ENCODE measurements at regions not wholly inside any gene's neighbourhood (a gene's known extent, or its start where the extent isn't known, plus 50 kb on each side); places are given as distances from the start of the nearest gene placed in this dataset.

DNA sequence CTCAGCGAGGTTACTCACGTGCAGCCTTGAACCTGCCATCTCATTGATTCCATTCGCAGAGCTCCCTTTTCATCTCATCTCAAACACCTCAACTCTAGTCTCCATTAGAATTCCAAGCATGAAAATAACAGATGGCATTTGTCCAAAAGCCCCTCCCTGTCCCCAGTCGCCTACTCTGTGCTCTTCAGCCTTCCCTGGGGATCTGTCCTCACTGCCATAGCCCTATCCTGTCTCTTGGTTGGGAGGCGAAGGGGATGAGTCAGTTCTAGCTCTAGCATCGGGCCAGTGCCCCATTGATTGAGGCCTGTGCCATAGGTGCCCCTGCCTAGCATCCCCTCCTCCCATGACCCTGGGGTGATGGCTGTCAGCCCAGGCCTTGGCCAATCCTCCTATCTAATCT lies 134.0 kb upstream of the PJA1 start:
- H3K79me2 ChIP-seq (ENCODE audit: control insufficient read depth, insufficient read depth, low read length) = no peaks in the 10 kb centered on the region
- H2AFZ ChIP-seq (ENCODE audit: control insufficient read depth, low read depth, low read length) = no peak overlapping the region
- no peak overlapping the region for H3K27ac ChIP-seq (ENCODE audit: control insufficient read depth, insufficient read depth)
- FAIRE-seq (no peak), ATAC-seq (no peak), DNase-seq (ENCODE audit: low read depth, low spot score) (no peak)
- ChIA-PET SMC1A (ENCODE audit: uncharacterized antibody, unreplicated experiment) (no interaction called here), POLR2A (no interaction called here), CTCF (no interaction called here), RAD21 (ENCODE audit: unreplicated experiment) (no interaction called here)
- H3K36me3 ChIP-seq (ENCODE audit: control insufficient read depth in 2 of 2, insufficient read depth in 2 of 2, low read length in 1 of 2) = no peaks in the 10 kb centered on the region
- TF ChIP-seq SREBF2 (IDR thresholded peaks at IDR 0.05; ENCODE audit: low read length) (no peak), RUNX3 (IDR thresholded peaks at IDR 0.05; ENCODE audit: low read length) (no peak), CBX5 (IDR thresholded peaks at IDR 0.05; ENCODE audit: low read depth) (no peak), RAD21 (IDR thresholded peaks at IDR 0.05; ENCODE audit: insufficient read depth, low read depth, low read length) (no peak), NR2C1 (IDR thresholded peaks at IDR 0.05) (no peak), STAT1 (conservative IDR thresholded peaks at IDR 0.05) (no peak), CREM (IDR thresholded peaks at IDR 0.05; ENCODE audit: low read depth) (no peak), YY1 (IDR thresholded peaks at IDR 0.05; ENCODE audit: low read depth, low read length) (no peak), ZBTB40 (IDR thresholded peaks at IDR 0.05; ENCODE audit: borderline replicate concordance) (no peak), DPF2 (IDR thresholded peaks at IDR 0.05) (no peak), NFYA (IDR thresholded peaks at IDR 0.05; ENCODE audit: borderline replicate concordance, low read depth, low read length) (no peak)
- TF ChIP-seq, protein P1, sequence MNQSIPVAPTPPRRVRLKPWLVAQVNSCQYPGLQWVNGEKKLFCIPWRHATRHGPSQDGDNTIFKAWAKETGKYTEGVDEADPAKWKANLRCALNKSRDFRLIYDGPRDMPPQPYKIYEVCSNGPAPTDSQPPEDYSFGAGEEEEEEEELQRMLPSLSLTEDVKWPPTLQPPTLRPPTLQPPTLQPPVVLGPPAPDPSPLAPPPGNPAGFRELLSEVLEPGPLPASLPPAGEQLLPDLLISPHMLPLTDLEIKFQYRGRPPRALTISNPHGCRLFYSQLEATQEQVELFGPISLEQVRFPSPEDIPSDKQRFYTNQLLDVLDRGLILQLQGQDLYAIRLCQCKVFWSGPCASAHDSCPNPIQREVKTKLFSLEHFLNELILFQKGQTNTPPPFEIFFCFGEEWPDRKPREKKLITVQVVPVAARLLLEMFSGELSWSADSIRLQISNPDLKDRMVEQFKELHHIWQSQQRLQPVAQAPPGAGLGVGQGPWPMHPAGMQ (IDR thresholded peaks at IDR 0.05; ENCODE audit: borderline replicate concordance) = no peak
- TF ChIP-seq, protein P2, sequence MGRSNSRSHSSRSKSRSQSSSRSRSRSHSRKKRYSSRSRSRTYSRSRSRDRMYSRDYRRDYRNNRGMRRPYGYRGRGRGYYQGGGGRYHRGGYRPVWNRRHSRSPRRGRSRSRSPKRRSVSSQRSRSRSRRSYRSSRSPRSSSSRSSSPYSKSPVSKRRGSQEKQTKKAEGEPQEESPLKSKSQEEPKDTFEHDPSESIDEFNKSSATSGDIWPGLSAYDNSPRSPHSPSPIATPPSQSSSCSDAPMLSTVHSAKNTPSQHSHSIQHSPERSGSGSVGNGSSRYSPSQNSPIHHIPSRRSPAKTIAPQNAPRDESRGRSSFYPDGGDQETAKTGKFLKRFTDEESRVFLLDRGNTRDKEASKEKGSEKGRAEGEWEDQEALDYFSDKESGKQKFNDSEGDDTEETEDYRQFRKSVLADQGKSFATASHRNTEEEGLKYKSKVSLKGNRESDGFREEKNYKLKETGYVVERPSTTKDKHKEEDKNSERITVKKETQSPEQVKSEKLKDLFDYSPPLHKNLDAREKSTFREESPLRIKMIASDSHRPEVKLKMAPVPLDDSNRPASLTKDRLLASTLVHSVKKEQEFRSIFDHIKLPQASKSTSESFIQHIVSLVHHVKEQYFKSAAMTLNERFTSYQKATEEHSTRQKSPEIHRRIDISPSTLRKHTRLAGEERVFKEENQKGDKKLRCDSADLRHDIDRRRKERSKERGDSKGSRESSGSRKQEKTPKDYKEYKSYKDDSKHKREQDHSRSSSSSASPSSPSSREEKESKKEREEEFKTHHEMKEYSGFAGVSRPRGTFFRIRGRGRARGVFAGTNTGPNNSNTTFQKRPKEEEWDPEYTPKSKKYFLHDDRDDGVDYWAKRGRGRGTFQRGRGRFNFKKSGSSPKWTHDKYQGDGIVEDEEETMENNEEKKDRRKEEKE (IDR thresholded peaks at IDR 0.05) = no peak
- TF ChIP-seq, protein P3, sequence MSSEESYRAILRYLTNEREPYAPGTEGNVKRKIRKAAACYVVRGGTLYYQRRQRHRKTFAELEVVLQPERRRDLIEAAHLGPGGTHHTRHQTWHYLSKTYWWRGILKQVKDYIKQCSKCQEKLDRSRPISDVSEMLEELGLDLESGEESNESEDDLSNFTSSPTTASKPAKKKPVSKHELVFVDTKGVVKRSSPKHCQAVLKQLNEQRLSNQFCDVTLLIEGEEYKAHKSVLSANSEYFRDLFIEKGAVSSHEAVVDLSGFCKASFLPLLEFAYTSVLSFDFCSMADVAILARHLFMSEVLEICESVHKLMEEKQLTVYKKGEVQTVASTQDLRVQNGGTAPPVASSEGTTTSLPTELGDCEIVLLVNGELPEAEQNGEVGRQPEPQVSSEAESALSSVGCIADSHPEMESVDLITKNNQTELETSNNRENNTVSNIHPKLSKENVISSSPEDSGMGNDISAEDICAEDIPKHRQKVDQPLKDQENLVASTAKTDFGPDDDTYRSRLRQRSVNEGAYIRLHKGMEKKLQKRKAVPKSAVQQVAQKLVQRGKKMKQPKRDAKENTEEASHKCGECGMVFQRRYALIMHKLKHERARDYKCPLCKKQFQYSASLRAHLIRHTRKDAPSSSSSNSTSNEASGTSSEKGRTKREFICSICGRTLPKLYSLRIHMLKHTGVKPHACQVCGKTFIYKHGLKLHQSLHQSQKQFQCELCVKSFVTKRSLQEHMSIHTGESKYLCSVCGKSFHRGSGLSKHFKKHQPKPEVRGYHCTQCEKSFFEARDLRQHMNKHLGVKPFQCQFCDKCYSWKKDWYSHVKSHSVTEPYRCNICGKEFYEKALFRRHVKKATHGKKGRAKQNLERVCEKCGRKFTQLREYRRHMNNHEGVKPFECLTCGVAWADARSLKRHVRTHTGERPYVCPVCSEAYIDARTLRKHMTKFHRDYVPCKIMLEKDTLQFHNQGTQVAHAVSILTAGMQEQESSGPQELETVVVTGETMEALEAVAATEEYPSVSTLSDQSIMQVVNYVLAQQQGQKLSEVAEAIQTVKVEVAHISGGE (CRISPR knock-in tag; IDR thresholded peaks at IDR 0.05) = no peak
- intact Hi-C loops (cut with micrococcal nuclease; ENCODE audit: unreplicated experiment) = no loop called here
- H3K4me1 ChIP-seq (ENCODE audit: control insufficient read depth, insufficient read depth, low read length) = no peaks in the 10 kb centered on the region
- H3K9me3 ChIP-seq (replicated peaks; ENCODE audit: control insufficient read depth, insufficient read depth, low read length) = no peaks in the 10 kb centered on the region
- H4K20me1 ChIP-seq (ENCODE audit: control insufficient read depth, insufficient read depth) = no peaks in the 10 kb centered on the region
- no peak overlapping the region for H3K4me2 ChIP-seq (ENCODE audit: control insufficient read depth, insufficient read depth)
- no peak overlapping the region for H3K4me3 ChIP-seq
- 39% methylated on average over 6 of the region's 6 CpGs for WGBS (ENCODE audit: insufficient coverage, insufficient replicate concordance, low lambda C conversion rate, missing lambda C conversion rate)
- H3K27me3 ChIP-seq (replicated peaks in 1 of 2; ENCODE audit: control insufficient read depth in 2 of 2, insufficient read depth in 2 of 2, low read length in 1 of 2) = no peaks in the 10 kb centered on the region; a peak in 1 of 4 replicates
- no TSS peak for BruUV-seq (replicated peaks)
- in situ Hi-C loops (cut with MboI) = loop anchor here (25.0 kb wide), 1 partner anchor 1112 kb away; no protein-coding TSS in a partner anchor
- H3K9ac ChIP-seq (ENCODE audit: control insufficient read depth, insufficient read depth, low read length) = no peak overlapping the region
